Panc1 (cell line): ENCODE measurements at regions not wholly inside any gene's neighbourhood (a gene's known extent, or its start where the extent isn't known, plus 50 kb on each side); places are given as distances from the start of the nearest gene placed in this dataset.

Source experiments
- ATAC-seq: fragments of 200-7000 bp; cut with Tn5 transposase; 2 replicates; pipeline ENCODE4 v1.9.1; 2020; ENCODE audit warnings: mild to moderate bottlenecking, moderate library complexity
- BruUV-seq: library from RNA; stranded (reverse); fragments of 400-500 nt; replicated peaks from 2 replicates; lab custom pipeline; 2021; lab: Mats Ljungman, UMichigan
- CTCF ChIA-PET: fragments of 300-600 bp; sonication (Branson Sonifier 250); formaldehyde crosslinking; loops from one replicate; lab custom pipeline; 2022; ENCODE audit warnings: antibody characterized with exemption; lab: Charles Lee
- POLR2A ChIA-PET: fragments of 300-600 bp; sonication (Branson Sonifier 250); formaldehyde crosslinking; loops from one replicate; lab custom pipeline; 2022; ENCODE audit warnings: antibody characterized with exemption; lab: Charles Lee
- DNase-seq: peaks from one replicate; pipeline ENCODE4 v3.0.0-alpha.2; 2010; ENCODE audit warnings: low read depth, low spot score
- H3K27ac ChIP-seq: 2 replicates; pipeline ENCODE4 v1.5.1; 2011; ENCODE audit warnings: mild to moderate bottlenecking, low read length, inconsistent platforms
- H3K27me3 ChIP-seq: fragments of 200-500 bp; sonication (Bioruptor generic); 2 replicates; pipeline ENCODE4 v1.6.0; 2014; ENCODE audit warnings: low read length, inconsistent platforms; ENCODE audit not compliant: control insufficient read depth, insufficient read depth
- H3K36me3 ChIP-seq: fragments of 200-500 bp; sonication (Bioruptor generic); 2 replicates; pipeline ENCODE4 v1.5.1; 2014; ENCODE audit warnings: inconsistent platforms, mild to moderate bottlenecking, low read length, moderate library complexity; ENCODE audit not compliant: control insufficient read depth, insufficient read depth
- H3K4me1 ChIP-seq: 2 replicates; pipeline ENCODE4 v1.5.1; 2011; ENCODE audit warnings: inconsistent platforms, mild to moderate bottlenecking, low read length, moderate library complexity; ENCODE audit not compliant: control insufficient read depth, insufficient read depth
- H3K4me3 ChIP-seq, 2 experiments: 2 replicates each; pipeline ENCODE4 v1.5.1; 2011 to 2012; ENCODE audit warnings: low read depth in 2 of 2, low read length in 2 of 2, mild to moderate bottlenecking in 2 of 2, inconsistent platforms in 1 of 2, moderate library complexity in 1 of 2
- H3K9me3 ChIP-seq: fragments of 200-500 bp; sonication (Bioruptor generic); 2 replicates; pipeline ENCODE4 v1.5.1; 2014; ENCODE audit warnings: low read depth, mild to moderate bottlenecking, inconsistent platforms, low read length, moderate library complexity; ENCODE audit not compliant: control insufficient read depth, insufficient read depth
- POLR2AphosphoS5 ChIP-seq: IDR thresholded peaks from 2 replicates; pipeline ENCODE4 v1.6.1; 2012; ENCODE audit warnings: mild to moderate bottlenecking, low read depth, low read length, moderate library complexity
- SIN3A ChIP-seq: IDR thresholded peaks from 2 replicates; pipeline ENCODE4 v1.6.1; 2012; ENCODE audit warnings: low read depth, mild to moderate bottlenecking, low read length, moderate library complexity, borderline replicate concordance; ENCODE audit not compliant: insufficient read depth
- TCF7L2 ChIP-seq: IDR thresholded peaks from 2 replicates; pipeline ENCODE4 v1.6.1; 2011; ENCODE audit warnings: mild to moderate bottlenecking, low read depth, low read length, inconsistent platforms
- in situ Hi-C: cut with HindIII; loops from 2 replicates; pipeline ENCODE4 v1.10.0; 2016; ENCODE audit warnings: low sequenced_read_pairs, low pct_unique_long_range_greater_than_20kb
- intact Hi-C: fragments of 100-400 bp; cut with micrococcal nuclease; formaldehyde crosslinking; loops from one replicate; pipeline ENCODE4 v1.10.0; 2022; ENCODE audit not compliant: unreplicated experiment
- TF ChIP-seq, protein P1 (sequence below), 2 experiments: IDR thresholded peaks; 2 replicates each; pipeline ENCODE4 v1.6.1; 2011 to 2012; ENCODE audit warnings: low read depth in 2 of 2, control low read depth in 1 of 2, low read length in 1 of 2, mild to moderate bottlenecking in 1 of 2, moderate library complexity in 1 of 2; ENCODE audit not compliant: insufficient read depth in 1 of 2
- TF ChIP-seq, protein P2 (sequence below): fragments of 450-650 bp; IDR thresholded peaks from 2 replicates; pipeline ENCODE4 v1.5.1; 2017; ENCODE audit warnings: mild to moderate bottlenecking

DNA sequence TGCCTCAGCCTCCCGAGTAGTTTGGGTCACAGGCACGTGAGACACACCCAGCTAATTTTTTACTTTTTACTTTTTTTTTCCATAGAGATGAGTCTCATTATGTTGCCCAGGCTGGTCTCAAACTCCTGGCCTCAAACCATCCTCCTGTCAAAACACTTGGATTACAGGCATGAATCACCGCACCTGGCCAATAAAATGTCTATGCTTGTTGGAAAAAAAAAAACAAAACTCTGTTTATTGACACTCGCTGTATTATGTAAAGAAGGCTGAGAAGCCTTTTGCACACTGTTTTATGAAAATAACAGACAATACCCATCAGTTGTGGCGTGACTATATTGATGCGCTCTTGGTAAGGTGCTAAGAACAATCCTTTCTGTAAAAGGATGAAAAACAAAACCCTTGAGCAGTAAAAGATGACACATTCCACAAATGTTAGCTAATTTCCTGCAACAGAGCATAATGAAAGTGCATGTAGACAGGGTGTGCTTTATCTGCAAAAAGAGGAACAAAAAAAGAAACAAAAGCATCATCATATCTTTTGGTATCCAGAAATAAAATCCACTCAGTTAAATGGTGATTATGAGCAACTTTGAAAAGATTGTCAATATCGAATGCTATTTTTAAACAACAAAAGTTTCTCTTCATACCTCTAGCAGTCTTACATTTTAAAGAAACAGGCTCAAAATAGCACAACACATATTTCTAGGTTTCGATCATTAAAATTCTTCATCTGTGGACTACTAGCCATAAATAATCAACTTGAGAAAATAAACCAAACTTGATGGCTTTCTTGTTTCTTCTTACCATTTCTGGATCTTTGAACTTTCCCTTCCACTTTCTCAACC is 108.3 kb upstream of the PHACTR1 start:
- no peak for ATAC-seq
- no peak for DNase-seq
- H3K4me1 ChIP-seq: peaks cover 6% of the 10 kb centered on the region; the same call in 1 of the 2 replicates
- ChIA-PET CTCF (no interaction called here), POLR2A (interaction anchor here (0.7 kb wide), 1 partner anchor 122 kb away, joined by 3 read pairs; no protein-coding TSS in a partner anchor)
- in situ Hi-C loops: no loop called here
- no peaks in the 10 kb centered on the region for H3K9me3 ChIP-seq
- no peak overlapping the region for H3K4me3 ChIP-seq
- no peak overlapping the region; the same call in 1 of the 2 replicates for H3K27ac ChIP-seq
- BruUV-seq: no TSS peak
- TF ChIP-seq SIN3A (no peak), POLR2AphosphoS5 (no peak), TCF7L2 (no peak)
- TF ChIP-seq, protein P1, sequence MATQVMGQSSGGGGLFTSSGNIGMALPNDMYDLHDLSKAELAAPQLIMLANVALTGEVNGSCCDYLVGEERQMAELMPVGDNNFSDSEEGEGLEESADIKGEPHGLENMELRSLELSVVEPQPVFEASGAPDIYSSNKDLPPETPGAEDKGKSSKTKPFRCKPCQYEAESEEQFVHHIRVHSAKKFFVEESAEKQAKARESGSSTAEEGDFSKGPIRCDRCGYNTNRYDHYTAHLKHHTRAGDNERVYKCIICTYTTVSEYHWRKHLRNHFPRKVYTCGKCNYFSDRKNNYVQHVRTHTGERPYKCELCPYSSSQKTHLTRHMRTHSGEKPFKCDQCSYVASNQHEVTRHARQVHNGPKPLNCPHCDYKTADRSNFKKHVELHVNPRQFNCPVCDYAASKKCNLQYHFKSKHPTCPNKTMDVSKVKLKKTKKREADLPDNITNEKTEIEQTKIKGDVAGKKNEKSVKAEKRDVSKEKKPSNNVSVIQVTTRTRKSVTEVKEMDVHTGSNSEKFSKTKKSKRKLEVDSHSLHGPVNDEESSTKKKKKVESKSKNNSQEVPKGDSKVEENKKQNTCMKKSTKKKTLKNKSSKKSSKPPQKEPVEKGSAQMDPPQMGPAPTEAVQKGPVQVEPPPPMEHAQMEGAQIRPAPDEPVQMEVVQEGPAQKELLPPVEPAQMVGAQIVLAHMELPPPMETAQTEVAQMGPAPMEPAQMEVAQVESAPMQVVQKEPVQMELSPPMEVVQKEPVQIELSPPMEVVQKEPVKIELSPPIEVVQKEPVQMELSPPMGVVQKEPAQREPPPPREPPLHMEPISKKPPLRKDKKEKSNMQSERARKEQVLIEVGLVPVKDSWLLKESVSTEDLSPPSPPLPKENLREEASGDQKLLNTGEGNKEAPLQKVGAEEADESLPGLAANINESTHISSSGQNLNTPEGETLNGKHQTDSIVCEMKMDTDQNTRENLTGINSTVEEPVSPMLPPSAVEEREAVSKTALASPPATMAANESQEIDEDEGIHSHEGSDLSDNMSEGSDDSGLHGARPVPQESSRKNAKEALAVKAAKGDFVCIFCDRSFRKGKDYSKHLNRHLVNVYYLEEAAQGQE (IDR thresholded peaks at IDR 0.05; ENCODE audit: insufficient read depth in 1 of 2, low read depth in 2 of 2, low read length in 1 of 2): no peak
- TF ChIP-seq, protein P2, sequence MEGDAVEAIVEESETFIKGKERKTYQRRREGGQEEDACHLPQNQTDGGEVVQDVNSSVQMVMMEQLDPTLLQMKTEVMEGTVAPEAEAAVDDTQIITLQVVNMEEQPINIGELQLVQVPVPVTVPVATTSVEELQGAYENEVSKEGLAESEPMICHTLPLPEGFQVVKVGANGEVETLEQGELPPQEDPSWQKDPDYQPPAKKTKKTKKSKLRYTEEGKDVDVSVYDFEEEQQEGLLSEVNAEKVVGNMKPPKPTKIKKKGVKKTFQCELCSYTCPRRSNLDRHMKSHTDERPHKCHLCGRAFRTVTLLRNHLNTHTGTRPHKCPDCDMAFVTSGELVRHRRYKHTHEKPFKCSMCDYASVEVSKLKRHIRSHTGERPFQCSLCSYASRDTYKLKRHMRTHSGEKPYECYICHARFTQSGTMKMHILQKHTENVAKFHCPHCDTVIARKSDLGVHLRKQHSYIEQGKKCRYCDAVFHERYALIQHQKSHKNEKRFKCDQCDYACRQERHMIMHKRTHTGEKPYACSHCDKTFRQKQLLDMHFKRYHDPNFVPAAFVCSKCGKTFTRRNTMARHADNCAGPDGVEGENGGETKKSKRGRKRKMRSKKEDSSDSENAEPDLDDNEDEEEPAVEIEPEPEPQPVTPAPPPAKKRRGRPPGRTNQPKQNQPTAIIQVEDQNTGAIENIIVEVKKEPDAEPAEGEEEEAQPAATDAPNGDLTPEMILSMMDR: no peak
- no peaks in the 10 kb centered on the region for H3K27me3 ChIP-seq
- intact Hi-C loops: loop anchor here (5.0 to 10.0 kb wide), 3 partner anchors 113 to 951 kb away; no protein-coding TSS in a partner anchor
- H3K36me3 ChIP-seq: no peaks in the 10 kb centered on the region

DNA sequence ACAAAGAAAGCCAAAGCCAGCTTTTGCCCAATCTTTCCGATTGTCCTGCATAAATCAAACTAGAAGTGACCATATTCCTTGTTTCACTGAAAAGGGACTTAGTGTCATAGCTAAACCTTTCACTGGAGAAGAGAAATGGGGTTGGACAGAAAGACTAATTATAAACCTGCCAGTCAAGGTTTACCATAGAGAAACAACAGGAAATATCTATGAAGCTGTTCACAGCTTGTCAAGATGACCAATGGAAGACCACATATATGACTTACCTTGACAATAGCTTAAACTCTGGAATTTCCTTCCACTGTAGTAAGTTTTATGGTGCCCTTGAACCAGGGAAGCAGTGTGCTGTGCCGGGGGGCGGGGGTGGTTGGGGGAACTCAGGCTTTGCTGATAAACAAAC is 107.7 kb upstream of the PHACTR1 start:
- intact Hi-C loops: loop anchor here (5.0 to 10.0 kb wide), 3 partner anchors 114 to 952 kb away; no protein-coding TSS in a partner anchor
- ATAC-seq (no peak), DNase-seq (no peak)
- Histone ChIP-seq H3K4me3 (no peak overlapping the region), H3K27ac (no peak overlapping the region), H3K4me1 (peaks cover 1% of the 10 kb centered on the region; the same call in 1 of the 2 replicates), H3K27me3 (no peaks in the 10 kb centered on the region), H3K36me3 (no peaks in the 10 kb centered on the region), H3K9me3 (no peaks in the 10 kb centered on the region)
- ChIA-PET POLR2A (interaction anchor here (0.6 kb wide), 1 partner anchor 331 kb away, joined by 11 read pairs; no protein-coding TSS in a partner anchor), CTCF (no interaction called here)
- no TSS peak for BruUV-seq
- in situ Hi-C loops: no loop called here
- TF ChIP-seq TCF7L2 (no peak), POLR2AphosphoS5 (no peak), SIN3A (no peak)
- TF ChIP-seq, protein P2: no peak
- TF ChIP-seq, protein P1 (IDR thresholded peaks at IDR 0.05; ENCODE audit: insufficient read depth in 1 of 2, low read depth in 2 of 2, low read length in 1 of 2): no peak
